ENCODE measurements at regions not wholly inside any gene's neighbourhood (a gene's known extent, or its start where the extent isn't known, plus 50 kb on each side); places are given as distances from the start of the nearest gene placed in this dataset.
A peak's percentile ranks its signal among the peaks of the same experiment; 100 is the strongest.
"Not testable (repeated sequence)": the region's sequence is repeated elsewhere in the genome, so short reads cannot be mapped to it uniquely, and the experiment has no call there.

DNA sequence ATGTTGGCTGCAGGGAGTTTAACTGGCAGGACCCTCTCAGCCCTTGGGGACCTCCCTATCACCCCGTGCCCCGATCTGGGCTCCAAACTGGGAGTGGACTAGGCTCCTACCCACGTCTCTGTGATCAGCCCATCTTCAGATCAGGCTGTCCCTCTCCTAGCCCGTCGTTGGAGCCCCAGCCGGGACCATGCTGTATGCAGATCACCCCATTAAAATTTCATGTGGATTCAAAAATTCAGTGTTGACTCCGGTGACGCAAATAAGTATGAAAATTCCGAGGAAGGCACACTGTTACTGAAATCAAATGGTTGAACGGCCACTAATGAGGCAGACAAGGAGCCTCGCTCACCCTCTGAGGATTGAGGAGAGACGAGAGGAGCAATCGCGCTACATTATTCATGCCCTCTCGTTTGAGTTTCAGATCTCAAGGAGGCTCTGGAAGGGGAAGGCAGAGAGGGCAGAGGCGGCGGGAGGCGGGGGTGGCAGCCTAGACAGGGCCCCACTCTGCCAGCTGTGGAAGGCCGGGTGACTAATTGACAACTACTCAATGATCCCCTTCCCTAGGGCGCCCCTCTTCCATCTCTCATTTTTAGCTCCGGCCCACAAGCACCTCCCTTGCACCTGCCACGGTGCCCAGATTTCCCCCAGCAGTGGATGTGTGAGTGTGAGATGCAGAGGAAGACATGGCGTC, 255.4 kb downstream of the MIAT start:
- no peak for DNase-seq (ENCODE audit: low read depth in 2 of 3, low spot score in 2 of 3)

DNA sequence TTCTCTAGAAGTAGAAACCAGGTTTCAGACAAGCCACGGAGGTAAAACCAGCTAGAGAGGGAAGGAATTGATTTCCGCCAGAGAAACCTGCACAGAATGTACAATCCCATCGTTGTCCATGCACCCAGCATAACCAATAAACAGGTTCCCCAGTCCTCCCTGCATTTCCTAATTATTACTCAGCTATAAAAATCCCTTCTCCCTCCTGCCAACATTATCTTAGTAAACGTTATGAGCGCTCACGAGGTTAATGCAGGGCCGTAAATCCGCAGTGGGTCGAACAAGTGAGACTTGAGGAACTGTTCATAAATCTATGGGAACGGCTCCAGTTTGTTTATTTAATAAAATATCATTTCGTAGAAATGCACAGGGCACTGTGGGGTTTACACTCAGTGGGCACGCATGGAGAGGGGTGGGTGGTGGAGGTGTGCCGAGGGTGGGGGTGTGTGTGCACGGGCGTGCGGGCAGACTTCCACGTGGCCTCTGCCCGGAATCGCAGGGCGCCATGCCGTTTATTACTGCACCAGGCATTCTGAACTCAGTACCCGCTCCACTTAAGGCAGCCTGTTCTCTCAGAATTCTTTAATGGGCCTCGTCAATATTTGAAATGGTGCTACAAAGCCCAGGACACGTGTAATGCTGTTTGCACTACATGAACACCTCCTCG, 257.3 kb downstream of the MIAT start:
- DNase-seq (ENCODE audit: low read depth in 2 of 3, low spot score in 2 of 3), result no peak

DNA sequence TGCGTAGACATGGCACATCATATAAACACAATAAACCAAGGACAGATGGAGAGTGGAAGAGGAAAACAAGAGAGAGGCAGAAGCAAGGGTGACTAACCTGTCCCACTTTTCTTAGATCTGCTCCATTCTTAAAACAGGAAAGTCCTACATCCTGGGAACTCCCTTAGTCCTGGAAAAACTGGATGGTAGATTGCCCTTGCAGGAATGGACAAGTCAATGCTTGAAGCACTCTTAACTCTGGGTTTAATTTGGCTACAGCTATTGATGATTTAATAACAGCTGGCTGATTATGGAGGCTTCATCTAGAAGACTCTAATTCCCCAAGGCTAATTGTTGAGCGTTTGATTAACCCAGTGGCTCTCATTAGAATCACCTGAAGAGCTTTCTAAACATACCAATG, 258.8 kb downstream of the MIAT start:
- no peak for DNase-seq (ENCODE audit: low read depth in 2 of 3, low spot score in 2 of 3)

DNA sequence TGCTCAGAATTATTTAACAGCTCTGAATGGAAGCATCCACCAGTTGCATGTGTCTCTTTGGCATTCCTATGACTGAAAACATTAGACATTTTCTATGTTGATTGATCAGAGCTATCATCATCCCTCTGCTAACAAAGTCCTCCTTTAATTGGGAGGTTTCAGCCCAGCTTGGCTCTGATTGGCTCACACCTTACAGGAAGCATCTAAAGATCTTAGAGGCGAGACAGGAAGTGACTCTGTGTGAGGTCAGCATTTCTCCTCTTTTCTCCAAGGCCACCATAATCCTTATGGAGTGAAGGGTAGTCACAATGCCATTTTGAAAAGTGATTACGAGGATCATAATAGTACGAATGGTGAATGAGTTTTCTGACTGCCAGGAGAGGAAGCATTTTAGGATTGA, 260.8 kb downstream of the MIAT start:
- no peak for DNase-seq (ENCODE audit: low read depth in 2 of 3, low spot score in 2 of 3)

DNA sequence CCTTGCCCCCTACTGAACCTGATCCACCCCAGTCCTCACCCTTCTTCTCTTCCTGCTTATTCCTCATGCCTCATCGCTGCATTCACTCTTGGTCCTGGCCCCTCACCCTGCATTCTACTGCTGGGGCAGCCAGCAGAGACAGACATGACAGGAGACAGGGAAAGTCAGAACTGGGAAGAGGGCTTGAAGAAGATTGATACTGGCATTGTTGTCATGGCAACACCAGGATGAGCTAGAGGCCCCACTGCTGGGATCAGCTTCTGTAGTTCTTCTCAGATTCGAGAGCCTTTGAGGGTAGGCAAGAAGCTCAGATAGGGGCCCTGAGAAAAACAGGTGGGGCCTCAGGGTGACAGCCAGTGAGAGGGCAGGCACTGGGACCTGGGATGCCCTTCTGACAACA, 264.3 kb downstream of the MIAT start:
- DNase-seq (ENCODE audit: low read depth in 2 of 3, low spot score in 2 of 3), result no peak

DNA sequence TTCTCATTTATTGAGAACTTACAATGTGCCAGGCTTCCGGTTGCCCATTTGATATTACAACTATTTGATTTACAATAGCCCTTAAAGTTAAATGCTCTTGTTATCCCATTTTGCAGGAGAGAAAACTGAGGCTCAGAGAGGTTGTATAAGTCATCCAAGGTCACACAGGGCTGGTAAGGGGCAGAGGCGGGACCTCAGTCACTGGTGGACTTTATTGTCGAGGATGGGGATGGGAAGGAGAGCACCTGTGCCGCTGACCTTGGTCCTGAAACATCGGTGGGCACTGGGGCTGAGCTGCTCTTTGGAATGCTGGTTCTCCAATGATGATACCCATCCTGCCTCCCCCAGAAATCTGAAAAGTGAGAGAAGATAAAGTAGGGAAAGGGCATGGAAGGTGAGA, 265.4 kb downstream of the MIAT start:
- DNase-seq (ENCODE audit: low read depth in 2 of 3, low spot score in 2 of 3), result no peak

DNA sequence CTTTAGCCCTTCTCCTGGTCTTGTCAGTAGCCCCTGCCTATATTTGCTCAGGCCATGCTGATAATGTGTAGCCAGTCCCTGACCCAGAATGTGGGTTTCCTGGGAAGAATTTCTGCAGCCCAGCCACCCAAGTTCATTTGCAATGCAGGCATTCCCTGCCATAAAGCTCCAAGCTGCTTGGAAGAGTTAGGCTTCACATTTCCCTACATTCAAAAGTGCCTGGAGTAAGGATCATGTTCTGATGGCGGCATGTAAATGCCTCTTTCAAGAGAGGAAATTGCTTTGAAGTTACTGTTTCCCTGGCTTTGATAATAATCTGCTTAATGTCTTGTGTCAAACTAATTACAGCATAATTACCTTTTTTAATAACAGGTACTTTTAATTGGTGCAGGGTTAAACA, 266.1 kb downstream of the MIAT start:
- no peak for DNase-seq (ENCODE audit: low read depth in 2 of 3, low spot score in 2 of 3)

DNA sequence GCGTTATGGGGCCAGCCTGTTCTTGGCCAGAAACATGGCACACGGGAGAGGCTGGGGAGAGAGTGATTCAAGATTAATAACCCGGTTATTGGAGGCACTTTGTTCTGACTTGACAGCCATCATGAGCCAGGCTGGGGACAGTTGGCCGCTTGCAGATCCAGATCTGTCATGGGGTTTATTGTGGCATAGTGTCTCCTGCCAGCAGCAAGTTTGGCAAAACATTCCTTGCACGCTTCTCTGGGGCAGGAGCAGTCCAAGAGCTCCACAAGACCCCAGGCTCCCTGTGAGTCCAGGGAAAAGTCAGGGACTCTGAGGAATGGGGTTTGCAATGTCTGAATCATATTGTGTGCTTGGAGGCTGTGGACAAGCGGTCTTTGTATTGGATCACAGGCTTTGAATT, 270.4 kb downstream of the MIAT start:
- no peak for DNase-seq (ENCODE audit: low read depth in 2 of 3, low spot score in 2 of 3)

DNA sequence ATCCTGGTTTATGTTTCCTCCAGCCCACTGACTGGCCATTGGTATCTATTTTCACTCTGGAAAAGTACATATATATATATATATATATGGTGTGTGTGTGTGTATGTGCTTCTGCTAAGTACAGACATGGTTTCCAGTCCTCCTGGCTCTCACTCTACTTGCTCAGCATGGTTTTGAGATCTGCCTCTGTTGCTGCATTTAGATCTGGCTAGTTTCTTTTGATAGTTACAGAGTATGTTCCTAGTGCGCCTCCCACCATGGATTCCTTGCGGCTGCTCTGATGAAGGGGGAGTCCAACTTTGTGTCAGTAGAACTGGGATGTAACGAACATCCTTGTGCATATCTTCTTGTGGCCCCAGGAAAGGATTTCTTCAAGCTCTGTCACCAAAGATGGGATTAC, 274.1 kb downstream of the MIAT start:
- no peak for DNase-seq (ENCODE audit: low read depth in 2 of 3, low spot score in 2 of 3)

DNA sequence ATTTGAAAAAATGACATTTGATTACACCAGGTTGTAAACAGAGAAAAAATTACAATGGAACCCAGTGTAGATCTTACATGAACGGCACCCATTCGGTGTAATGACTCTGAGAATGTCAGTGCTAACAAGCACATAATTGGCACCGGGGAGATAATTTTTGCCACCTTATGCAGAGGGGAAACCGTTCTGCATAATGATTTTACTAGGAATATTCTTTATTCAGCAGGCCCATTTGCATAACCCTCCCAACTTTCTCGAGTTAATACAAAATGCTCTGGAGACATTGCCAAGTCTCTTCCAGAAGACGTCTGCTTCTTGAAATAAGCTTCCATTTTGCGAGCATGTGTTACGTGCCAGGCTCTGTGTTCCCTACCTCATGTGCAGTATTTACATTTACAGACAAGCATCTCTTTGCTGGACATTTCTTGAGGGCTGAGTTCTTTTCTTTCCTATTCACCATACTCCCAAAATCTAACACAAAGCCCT, 275.8 kb downstream of the MIAT start:
- no peak for DNase-seq (ENCODE audit: low read depth in 2 of 3, low spot score in 2 of 3)

DNA sequence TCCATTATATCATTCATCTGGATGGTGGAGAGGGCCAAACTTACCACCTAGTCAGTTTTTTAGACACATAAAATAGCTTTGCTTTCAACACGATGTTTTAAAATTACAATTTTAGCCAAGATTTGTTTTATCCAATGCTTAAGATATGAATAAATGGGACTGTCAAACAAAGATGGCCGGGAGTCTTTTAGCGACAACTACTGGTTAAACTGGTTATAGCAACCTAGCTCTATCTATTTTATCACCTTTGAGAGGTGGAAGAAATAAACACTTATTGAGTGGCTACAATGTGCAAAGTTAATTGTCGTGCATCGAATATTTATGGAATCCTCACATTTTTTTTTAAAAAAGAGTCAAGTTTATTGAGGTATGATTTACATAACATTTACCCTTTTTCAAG, 279.8 kb downstream of the MIAT start:
- no peak for DNase-seq (ENCODE audit: low read depth in 2 of 3, low spot score in 2 of 3)

DNA sequence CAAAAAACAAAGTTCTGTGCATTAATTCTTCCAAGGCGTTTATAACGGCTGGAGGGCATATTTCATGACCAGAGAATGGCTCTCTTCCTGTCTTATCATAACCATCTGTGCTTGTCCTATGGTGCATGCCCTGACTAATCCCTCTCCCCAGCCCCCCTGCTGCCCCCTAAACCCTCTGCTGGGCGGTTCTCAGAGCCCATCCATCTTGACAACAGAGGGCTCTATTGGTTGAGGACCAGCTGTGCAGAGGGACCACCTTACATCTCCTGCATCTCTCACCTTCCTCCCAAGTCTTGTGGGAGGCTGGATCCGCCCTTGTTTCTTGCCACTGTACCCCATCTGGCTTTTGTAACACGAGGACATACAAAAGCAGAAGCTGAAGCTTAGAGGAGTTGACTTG, 282.1 kb downstream of the MIAT start:
- DNase-seq (ENCODE audit: low read depth in 2 of 3, low spot score in 2 of 3), result no peak

DNA sequence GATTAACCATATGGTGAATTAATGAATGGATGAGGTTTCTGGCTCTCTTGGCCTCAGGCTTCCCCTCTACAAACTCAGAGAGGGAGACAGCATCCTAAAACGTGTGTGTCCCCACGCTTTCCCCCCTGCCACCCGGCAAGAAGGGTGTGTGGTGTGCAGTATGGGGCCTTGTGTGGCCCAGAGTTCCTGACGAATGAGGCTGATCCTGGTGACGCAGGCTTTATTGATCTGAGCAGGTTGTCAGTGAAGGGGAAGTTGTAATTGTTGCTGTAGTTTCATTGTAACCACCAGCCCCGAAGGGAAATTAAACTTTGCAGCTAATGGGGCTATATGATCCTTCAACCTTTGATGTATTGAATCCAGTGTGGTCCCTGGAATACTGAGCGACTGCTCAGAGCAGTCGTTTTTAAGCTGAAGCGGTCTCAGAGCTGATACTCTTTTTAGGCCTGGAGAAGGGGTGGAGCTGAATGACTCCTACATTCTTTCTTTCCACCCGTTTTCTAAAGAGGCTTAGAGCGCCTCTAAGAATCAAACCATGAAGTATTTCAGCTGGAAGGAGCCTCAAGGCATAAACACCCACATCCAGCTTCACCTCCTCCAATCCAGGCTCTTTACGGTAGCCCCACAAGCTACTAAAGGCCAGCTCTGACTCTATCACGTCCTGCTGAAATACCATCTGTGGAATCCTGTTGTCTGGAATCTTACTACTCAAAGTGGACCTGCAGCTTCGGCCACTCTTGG, 284.7 kb downstream of the MIAT start:
- no peak for DNase-seq (ENCODE audit: low read depth in 2 of 3, low spot score in 2 of 3)

DNA sequence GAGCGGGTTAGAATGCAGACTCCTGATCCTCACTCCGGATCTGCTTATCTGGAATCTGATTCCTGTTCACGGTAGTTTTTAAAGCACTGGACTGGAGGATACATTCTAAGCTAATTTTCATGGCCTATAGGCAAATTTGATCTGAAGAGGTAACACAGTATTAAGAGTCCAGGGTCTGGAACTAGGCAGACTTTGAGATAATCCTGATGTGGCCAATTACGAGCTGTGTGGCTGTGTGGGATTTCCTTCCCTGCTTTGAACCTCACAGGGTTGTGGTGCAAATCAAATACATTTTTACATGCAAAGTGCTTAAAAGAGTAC, 285.2 kb downstream of the MIAT start:
- DNase-seq (ENCODE audit: low read depth in 2 of 3, low spot score in 2 of 3), result no peak

DNA sequence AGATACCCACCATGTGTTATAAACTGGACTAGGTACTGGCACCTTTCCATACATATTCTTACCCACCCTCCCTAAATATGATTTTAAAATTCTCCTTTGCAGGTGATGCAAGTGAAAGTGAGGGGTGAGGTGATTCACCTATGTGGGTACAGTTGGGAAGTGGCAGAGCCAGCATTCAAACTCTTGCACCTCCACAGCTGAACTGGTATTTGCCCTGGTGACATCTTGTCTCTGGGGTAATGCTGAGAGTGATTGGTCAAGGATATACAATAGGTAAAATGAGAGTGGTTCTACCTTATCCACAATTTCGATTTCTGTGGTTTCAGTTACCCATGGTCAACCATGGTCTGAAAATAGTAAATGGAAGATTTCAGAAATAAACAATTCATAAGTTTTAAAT, 288.2 kb downstream of the MIAT start:
- DNase-seq (ENCODE audit: low read depth in 2 of 3, low spot score in 2 of 3), result no peak

DNA sequence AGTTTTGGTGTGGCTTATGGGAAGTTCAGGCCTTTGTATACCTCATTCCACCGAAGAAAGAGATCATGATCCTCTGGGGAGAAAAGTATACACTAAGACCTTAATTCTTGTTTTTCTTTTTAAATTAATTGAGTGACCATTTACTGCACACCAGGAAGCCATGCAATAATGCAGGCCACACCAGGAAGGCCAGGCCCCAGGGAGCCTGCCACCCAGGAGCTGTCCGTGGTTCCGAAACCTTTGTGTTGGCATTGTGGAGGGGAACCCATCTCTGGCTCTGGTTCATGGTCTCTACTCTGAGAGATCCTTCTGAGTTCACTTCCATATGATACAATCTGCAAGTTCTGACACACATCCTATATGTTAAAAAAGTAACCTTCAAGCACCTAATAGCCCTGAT, 291.8 kb downstream of the MIAT start:
- DNase-seq (ENCODE audit: low read depth in 2 of 3, low spot score in 2 of 3), result peak in 2 of 3 donors; percentile 13 to 21

DNA sequence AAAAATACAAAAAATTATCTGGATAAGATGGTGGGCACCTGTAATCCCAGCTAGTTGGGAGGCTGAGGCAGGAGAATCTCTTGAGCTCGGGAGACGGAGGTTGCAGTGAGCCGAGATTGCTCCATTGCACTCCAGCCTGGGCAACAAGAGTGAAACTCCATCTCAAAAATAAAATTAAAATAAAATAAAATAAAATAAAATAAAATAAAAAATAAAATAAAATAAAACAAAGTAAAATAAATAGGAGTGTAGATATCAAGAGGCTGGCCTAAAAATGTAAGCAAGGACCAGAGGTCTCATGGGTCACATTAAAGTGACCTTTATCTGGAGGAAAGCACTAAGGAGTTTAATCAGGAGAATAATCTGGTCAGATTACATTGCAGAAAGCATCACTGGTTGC, 293.8 kb downstream of the MIAT start:
- not testable (repeated sequence) for DNase-seq (ENCODE audit: low read depth in 2 of 3, low spot score in 2 of 3)

DNA sequence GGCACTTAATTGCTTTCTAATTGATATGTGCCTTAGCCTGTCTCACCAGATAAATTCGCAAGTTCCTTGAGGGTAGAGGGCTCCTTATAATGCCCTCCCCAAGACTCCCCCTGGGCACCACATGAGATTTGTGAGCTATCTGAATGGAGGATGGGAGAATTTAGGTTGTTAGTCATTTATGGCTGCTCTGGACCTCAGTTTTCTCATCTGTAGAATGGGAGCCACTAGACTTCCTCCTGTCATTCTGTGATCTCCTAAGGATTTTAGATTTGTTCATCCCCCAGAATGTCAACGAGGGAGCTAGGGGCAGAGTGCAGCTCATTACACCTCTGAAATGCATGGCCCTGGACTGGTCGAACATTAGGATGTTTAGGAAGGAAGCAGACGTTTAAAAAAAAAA, 294.6 kb downstream of the MIAT start:
- no peak for DNase-seq (ENCODE audit: low read depth in 2 of 3, low spot score in 2 of 3)

DNA sequence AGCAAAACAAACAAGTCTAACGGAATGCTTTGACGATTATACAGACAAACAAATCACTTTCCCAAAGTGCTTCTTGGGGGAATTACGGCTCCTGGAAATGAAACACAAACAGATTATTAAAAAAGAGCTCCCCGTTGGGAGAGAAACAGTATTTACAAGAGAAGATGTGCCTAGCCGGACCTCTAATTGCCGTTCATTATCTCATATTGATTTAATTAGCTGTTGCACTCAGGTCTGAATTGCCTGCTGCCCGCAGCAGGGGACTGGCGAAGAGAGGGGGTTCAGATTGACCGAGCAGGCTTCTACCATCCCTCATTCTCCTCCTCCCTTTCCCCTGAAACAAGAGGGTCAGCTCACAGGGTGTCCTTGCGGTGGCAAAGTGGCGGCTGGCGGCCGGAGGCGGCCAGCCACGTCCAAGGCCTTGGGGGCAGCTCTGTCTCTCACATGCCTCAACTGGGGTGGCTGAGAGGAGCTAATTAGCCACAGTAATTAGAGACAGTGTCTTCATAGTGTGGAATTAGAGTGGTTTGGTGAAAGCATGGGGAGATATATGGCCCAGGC, 295.1 kb downstream of the MIAT start:
- no peak for DNase-seq (ENCODE audit: low read depth in 2 of 3, low spot score in 2 of 3)

DNA sequence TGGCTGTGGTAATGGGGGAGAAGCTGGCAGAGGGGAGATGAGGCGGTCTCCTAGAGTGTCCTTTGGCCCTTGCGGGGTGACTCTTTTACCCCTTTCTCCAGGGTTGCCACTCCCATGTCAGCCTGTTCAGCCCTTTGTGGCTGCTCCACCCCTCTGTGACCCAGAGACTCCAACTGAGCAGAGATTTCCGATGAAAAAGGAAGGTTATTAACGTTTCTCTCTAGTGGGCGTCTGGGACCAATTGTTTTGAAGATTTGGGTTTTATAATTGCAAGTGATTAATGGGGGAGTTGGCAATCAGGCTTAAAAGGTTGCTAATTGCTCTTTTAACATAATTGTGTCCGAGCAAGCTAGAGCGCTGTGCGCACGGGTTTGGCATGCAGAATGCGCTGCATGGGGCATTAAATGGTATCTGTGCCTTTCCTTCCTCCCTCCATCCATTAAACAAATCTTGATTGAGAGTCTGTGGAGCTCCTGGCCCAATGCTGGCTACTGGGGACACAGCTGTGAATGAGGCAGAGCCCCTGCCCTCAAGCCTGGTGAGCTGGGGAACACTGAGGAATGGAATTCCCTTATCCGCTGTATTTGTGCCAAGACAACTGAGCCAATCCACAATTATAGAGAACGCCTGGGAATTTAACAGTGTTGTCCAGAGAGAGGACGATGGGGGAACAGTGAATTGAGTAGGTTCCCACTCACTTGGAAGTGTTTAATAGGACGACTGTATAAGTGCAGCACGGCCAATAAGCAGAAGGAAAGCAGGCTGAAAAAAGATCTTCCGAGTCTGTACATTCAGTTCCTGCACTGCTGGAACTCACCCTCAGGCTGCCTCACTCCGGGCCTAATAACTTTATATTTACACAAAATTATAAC, 295.9 kb downstream of the MIAT start:
- no peak for DNase-seq (ENCODE audit: low read depth in 2 of 3, low spot score in 2 of 3)

DNA sequence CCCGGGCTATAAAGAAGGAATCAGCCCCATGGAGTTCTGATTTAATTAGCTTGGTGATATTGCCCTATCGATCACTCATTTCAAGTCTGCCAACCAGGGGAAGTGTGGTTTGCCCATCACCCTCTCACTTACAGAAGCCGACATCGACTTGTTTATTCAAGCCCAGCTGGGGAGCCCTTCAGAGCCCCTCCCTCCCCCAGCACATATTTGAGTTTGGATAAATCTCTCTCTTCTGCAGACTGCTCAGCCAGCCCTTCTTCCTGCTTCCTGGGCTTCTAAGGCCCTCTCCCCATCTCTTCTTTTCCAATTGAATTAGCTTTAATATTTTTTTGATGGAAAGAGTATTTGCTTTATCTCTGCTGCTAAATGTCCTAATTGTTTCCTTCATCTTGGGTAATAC, 299.0 kb downstream of the MIAT start:
- no peak for DNase-seq (ENCODE audit: low read depth in 2 of 3, low spot score in 2 of 3)

All from hematopoietic multipotent progenitor cell (in vitro differentiated cells).